ENCODE measurements at regions not wholly inside any gene's neighbourhood (a gene's known extent, or its start where the extent isn't known, plus 50 kb on each side); places are given as distances from the start of the nearest gene placed in this dataset.

DNA sequence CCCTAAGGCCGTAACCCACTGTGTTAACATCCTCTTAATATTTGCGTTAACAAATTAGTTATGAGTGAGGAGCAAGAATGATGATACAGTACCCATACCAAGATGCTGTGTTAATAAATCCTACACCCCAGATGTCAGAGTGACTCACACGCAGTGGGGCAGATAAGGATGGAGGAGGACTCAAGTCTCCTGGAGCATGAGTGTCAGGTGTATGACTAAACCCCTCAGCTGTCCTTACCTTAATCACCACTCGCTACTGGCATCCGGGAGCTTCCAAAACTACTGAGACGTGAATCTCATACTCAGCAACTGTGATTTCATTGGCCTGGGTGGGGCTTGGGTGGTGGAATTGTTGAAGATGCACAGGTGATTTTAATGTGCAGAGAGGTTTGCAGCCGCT, 131.3 kb upstream of the MTHFD1L start:
- DNase-seq (ENCODE audit: low read depth) = peak; percentile 59
- no peak overlapping the region for H3K4me3 ChIP-seq (ENCODE audit: low read depth, low read length)
- TF ChIP-seq, protein P1, sequence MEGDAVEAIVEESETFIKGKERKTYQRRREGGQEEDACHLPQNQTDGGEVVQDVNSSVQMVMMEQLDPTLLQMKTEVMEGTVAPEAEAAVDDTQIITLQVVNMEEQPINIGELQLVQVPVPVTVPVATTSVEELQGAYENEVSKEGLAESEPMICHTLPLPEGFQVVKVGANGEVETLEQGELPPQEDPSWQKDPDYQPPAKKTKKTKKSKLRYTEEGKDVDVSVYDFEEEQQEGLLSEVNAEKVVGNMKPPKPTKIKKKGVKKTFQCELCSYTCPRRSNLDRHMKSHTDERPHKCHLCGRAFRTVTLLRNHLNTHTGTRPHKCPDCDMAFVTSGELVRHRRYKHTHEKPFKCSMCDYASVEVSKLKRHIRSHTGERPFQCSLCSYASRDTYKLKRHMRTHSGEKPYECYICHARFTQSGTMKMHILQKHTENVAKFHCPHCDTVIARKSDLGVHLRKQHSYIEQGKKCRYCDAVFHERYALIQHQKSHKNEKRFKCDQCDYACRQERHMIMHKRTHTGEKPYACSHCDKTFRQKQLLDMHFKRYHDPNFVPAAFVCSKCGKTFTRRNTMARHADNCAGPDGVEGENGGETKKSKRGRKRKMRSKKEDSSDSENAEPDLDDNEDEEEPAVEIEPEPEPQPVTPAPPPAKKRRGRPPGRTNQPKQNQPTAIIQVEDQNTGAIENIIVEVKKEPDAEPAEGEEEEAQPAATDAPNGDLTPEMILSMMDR (IDR thresholded peaks at IDR 0.05; ENCODE audit: insufficient read depth, low read length, poor library complexity, severe bottlenecking) = no peak
- no peaks in the 10 kb centered on the region for H3K27me3 ChIP-seq (ENCODE audit: control insufficient read depth, insufficient read depth, low read length)
- H3K36me3 ChIP-seq (ENCODE audit: control insufficient read depth, insufficient read depth, low read length) = no peaks in the 10 kb centered on the region

DNA sequence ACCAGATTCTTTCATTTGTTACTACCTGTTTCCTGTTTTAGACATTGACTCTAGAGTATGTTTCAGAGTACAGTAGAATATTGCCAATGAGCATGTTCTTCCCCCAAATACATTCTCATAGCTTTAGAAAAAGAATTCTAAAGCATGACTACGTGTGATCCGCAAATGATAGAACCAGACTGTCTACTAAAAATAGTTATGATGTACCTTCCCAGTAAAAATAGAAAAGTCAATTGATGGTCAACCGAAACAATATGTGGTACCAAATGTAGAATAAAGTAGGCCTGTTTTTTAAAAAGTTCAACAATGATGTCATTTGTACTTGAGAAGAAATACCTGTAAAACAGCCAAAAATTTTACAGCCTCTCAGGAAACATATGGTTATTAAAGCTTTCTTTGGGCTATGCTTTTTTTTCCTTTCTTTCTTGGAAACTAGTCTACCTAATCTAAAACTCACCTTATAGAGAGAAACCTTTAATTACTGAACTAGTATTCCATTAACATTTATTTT, 130.1 kb upstream of the MTHFD1L start:
- H3K4me3 ChIP-seq (ENCODE audit: low read depth, low read length) = no peak overlapping the region
- no peaks in the 10 kb centered on the region for H3K27me3 ChIP-seq (ENCODE audit: control insufficient read depth, insufficient read depth, low read length)
- TF ChIP-seq, protein P1 (IDR thresholded peaks at IDR 0.05; ENCODE audit: insufficient read depth, low read length, poor library complexity, severe bottlenecking) = no peak
- DNase-seq (ENCODE audit: low read depth) = no peak
- H3K36me3 ChIP-seq (ENCODE audit: control insufficient read depth, insufficient read depth, low read length) = no peaks in the 10 kb centered on the region

DNA sequence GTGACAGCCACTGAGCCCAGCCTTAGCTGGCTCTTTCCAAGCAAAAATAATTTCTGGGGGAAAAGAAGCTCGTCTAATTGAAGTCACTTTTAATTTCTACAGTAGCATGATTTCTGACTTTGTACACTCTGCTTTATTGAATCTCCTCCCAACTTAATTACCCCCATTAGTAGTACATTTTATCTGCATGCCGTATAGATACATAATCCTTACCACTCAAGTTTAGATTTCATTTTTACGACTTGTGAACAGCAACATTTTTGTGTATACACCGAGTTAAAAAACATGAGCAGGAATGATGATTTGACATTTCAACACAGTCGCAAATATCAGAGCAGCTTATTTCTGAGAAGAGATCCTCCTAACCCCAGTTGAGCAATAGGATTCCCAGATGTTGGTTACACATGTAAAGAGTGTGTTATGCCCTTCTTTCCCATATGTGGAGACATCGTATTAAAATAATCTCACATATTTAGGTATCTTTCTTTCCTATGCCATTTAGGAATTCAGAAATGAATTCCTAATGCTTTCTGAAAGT, 127.3 kb upstream of the MTHFD1L start:
- DNase-seq (ENCODE audit: low read depth) = no peak
- TF ChIP-seq, protein P1 (IDR thresholded peaks at IDR 0.05; ENCODE audit: insufficient read depth, low read length, poor library complexity, severe bottlenecking) = no peak
- Histone ChIP-seq H3K36me3 (ENCODE audit: control insufficient read depth, insufficient read depth, low read length) (no peaks in the 10 kb centered on the region), H3K4me3 (ENCODE audit: low read depth, low read length) (no peak overlapping the region), H3K27me3 (ENCODE audit: control insufficient read depth, insufficient read depth, low read length) (no peaks in the 10 kb centered on the region)

DNA sequence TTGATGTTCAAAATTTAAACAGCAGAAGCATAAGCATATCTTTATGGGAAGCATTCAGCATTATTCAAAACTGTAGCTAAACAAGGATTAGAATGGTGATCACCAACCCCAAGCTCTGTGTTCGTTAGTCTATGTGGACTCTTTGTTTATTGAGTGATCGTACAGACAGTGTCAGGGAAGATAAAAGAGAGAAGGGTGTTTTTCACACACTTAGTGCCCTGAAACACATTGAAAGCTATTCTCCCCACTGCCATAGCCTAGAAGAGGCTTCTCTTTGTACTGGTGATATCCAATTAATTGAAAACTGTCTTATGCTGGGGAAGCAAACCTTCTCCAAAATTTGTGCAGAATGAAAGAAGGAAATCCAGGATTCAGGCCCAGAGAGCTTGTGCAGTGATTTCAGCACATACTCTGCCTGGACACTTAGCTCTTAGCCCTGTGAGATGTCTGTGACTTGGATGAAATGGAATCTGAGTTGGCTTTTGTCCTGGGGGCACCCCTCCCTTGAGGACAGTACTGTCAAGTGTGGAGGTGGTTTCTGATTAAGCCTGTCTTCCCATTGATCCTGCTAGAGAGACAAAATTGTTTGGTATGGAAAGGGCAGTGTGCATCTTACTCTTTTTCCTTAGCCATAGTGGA, 125.7 kb upstream of the MTHFD1L start:
- DNase-seq (ENCODE audit: low read depth) = no peak

DNA sequence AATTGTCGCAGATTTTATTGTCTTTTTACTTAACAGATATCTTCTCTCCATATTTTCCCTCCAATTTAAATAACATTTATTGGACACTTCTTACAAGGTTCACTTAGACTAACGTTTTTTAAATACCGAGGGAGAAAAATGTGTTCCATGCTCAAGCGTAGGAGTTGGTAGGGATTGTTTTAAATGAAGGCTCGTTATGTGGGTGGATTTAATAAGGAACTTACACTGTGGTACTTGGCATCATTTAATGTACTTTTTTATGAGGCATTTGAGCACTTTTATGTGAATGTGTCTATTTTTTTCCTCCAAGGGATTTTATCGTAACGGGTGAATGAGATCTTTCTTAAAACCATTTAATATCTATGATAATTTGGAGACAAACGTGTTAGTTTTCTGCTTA, 125.0 kb upstream of the MTHFD1L start:
- Histone ChIP-seq H3K27me3 (ENCODE audit: control insufficient read depth, insufficient read depth, low read length) (no peaks in the 10 kb centered on the region), H3K36me3 (ENCODE audit: control insufficient read depth, insufficient read depth, low read length) (no peaks in the 10 kb centered on the region), H3K4me3 (ENCODE audit: low read depth, low read length) (no peak overlapping the region)
- DNase-seq (ENCODE audit: low read depth) = no peak
- TF ChIP-seq, protein P1 (IDR thresholded peaks at IDR 0.05; ENCODE audit: insufficient read depth, low read length, poor library complexity, severe bottlenecking) = no peak

More for the DNA sequence above, 125.7 kb upstream of the MTHFD1L start:
- Histone ChIP-seq H3K27me3 (ENCODE audit: control insufficient read depth, insufficient read depth, low read length) (no peaks in the 10 kb centered on the region), H3K4me3 (ENCODE audit: low read depth, low read length) (no peak overlapping the region), H3K36me3 (ENCODE audit: control insufficient read depth, insufficient read depth, low read length) (no peaks in the 10 kb centered on the region)
- TF ChIP-seq, protein P1 (IDR thresholded peaks at IDR 0.05; ENCODE audit: insufficient read depth, low read length, poor library complexity, severe bottlenecking) = no peak

Data from kidney epithelial cell (primary cell).